ENCODE measurements at regions not wholly inside any gene's neighbourhood (a gene's known extent, or its start where the extent isn't known, plus 50 kb on each side); places are given as distances from the start of the nearest gene placed in this dataset.

GRCh38 chr6:47132724-47133123 is 90.6 kb upstream of the ADGRF1 start:
- Histone ChIP-seq H3K27ac (no peak overlapping the region), H3K27me3 (ENCODE audit: low read depth) (no peaks in the 10 kb centered on the region), H3K9me3 (no peaks in the 10 kb centered on the region), H3K4me3 (no peak overlapping the region), H3K4me1 (peaks cover 25% of the 10 kb centered on the region), H3K36me3 (no peaks in the 10 kb centered on the region)
- intact Hi-C loops (cut with DNase I): no loop called here
- DNase-seq: no peak
- TF ChIP-seq CTCF (IDR thresholded peaks at IDR 0.05): no peak
- no peak for ATAC-seq

GRCh38 chr6:47131773-47132172 is 89.6 kb upstream of the ADGRF1 start:
- Histone ChIP-seq H3K36me3 (no peaks in the 10 kb centered on the region), H3K9me3 (no peaks in the 10 kb centered on the region), H3K4me1 (peaks cover 25% of the 10 kb centered on the region), H3K27ac (no peak overlapping the region), H3K27me3 (ENCODE audit: low read depth) (no peaks in the 10 kb centered on the region), H3K4me3 (no peak overlapping the region)
- ATAC-seq (no peak), DNase-seq (no peak)
- intact Hi-C loops (cut with DNase I): no loop called here
- TF ChIP-seq CTCF (IDR thresholded peaks at IDR 0.05): no peak

- no peaks in the 10 kb centered on the region for H3K9me3 ChIP-seq
- peak in 1 of 2 donors; percentile 67 for ATAC-seq
- intact Hi-C loops (cut with DNase I): no loop called here
- H3K36me3 ChIP-seq: no peaks in the 10 kb centered on the region
- no peak for DNase-seq
- no peak for TF ChIP-seq CTCF (IDR thresholded peaks at IDR 0.05)
- no peak overlapping the region for H3K27ac ChIP-seq
- no peak overlapping the region for H3K4me3 ChIP-seq
- peaks cover 16% of the 10 kb centered on the region for H3K4me1 ChIP-seq
- no peaks in the 10 kb centered on the region for H3K27me3 ChIP-seq (ENCODE audit: low read depth)
Observed at GRCh38 chr6:47130086-47130485, 88.0 kb upstream of the ADGRF1 start.

- Histone ChIP-seq H3K27me3 (ENCODE audit: low read depth) (no peaks in the 10 kb centered on the region), H3K9me3 (no peaks in the 10 kb centered on the region), H3K4me3 (no peak overlapping the region), H3K36me3 (no peaks in the 10 kb centered on the region), H3K4me1 (peaks cover 7% of the 10 kb centered on the region), H3K27ac (no peak overlapping the region)
- no peak for TF ChIP-seq CTCF (IDR thresholded peaks at IDR 0.05)
- ATAC-seq (no peak), DNase-seq (no peak)
- intact Hi-C loops (cut with DNase I): no loop called here
Observed at GRCh38 chr6:47129129-47129528, 87.0 kb upstream of the ADGRF1 start.

- Histone ChIP-seq H3K4me3 (no peak overlapping the region), H3K27ac (no peak overlapping the region), H3K27me3 (ENCODE audit: low read depth) (no peaks in the 10 kb centered on the region), H3K9me3 (no peaks in the 10 kb centered on the region), H3K4me1 (peaks cover 4% of the 10 kb centered on the region), H3K36me3 (no peaks in the 10 kb centered on the region)
- intact Hi-C loops (cut with DNase I): no loop called here
- ATAC-seq (no peak), DNase-seq (no peak)
- TF ChIP-seq CTCF (IDR thresholded peaks at IDR 0.05): no peak
Observed at GRCh38 chr6:47126647-47127391, 84.7 kb upstream of the ADGRF1 start.

Data from lower lobe of right lung (tissue), 2 donors.